T-helper 1 cell (primary cell): ENCODE measurements at regions not wholly inside any gene's neighbourhood (a gene's known extent, or its start where the extent isn't known, plus 50 kb on each side); places are given as distances from the start of the nearest gene placed in this dataset.

Source experiments
- DNase-seq, 5 donors: peaks; one replicate each; pipeline ENCODE4 v3.0.0-alpha.2; 2012 to 2020

DNA sequence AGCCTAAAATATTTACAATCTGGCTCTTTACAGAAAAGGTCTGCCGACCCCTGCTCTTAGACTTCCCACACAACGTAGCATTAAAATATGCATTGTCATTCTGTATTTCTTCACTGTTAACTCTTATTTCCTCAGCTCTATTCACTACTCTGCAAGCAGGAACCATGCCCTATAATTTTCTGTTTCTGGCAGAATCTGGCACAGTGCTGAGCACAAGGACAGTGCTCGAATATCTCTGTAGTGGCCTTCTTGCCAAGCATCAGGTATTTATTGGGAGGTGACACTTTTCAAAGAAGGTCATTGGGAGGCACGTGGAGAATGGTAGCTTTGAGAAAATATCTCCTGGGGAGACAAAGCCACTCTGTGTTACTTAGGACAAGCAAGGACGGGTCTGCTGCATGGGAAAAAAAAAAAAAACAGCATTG is 77.9 kb downstream of the PSMG1 start:
- no peak for DNase-seq

- no peak for DNase-seq
Measured at GRCh38 chr21:39104911-39105310, 78.3 kb downstream of the PSMG1 start.

DNA sequence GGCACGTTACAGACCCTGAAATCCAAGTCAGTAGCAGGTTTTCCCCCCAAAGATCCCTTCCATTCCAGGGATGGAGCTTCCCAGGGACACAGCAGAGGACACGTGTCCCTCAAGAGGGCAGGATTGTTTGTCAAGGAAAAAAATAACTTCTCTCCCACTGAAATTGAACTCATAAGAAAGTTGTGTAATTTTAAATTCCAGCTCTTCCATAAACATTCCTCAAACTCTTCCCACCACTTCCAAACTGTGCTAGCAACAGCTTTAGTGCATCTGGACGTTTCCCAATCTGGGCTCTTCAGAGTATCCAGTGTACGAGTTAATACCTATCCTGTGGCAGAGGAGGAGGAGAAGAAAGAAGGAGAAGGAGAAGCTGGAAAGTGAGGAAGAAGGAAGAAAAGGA is 79.6 kb downstream of the PSMG1 start:
- no peak for DNase-seq

DNA sequence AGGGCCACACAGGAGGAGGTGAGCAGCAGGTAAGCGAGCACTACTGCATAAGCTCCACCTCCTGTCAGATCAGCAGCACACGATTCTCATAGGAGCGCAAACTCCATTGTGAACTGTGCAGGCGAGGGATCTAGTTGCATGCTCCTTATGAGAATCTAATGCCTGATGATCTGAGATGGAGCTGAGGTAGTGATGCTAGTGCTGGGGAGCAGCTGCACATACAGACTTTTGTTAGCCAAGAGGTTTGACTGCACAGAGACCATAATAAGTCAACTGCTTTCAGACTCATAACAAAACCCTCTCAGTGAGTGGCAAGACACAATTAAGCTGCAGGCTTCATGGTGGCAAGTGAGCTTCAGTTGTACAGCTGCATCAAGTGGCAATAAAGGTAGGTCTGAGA is 83.4 kb downstream of the PSMG1 start:
- no peak for DNase-seq

GRCh38 chr21:39098696-39099200 is 84.5 kb downstream of the PSMG1 start:
- no peak for DNase-seq

GRCh38 chr21:39097981-39098380 is 85.3 kb downstream of the PSMG1 start:
- DNase-seq: no peak

GRCh38 chr21:39097335-39097861 is 85.9 kb downstream of the PSMG1 start:
- DNase-seq: no peak

- DNase-seq: no peak
Measured at GRCh38 chr21:39096754-39097153, 86.5 kb downstream of the PSMG1 start.

DNA sequence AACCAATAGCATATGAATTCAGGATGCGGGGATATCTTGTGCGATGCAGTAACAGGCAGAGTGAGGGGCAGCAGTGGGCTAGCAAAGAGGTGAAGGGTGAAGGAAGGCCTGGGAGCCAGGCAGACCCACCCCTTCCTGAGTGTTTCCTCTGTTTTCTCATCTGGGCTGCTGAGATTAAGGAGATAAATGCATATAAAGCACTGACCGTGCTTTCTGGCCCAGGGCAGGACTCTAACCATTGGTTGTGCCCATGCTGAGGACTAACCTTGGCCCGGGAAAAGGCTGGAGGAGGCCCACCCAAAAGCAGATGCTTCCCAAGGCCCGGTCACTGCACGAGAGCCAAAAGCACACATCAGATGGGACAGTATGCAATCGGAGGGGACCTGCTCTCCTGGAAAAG is 87.6 kb downstream of the PSMG1 start:
- no peak for DNase-seq

DNA sequence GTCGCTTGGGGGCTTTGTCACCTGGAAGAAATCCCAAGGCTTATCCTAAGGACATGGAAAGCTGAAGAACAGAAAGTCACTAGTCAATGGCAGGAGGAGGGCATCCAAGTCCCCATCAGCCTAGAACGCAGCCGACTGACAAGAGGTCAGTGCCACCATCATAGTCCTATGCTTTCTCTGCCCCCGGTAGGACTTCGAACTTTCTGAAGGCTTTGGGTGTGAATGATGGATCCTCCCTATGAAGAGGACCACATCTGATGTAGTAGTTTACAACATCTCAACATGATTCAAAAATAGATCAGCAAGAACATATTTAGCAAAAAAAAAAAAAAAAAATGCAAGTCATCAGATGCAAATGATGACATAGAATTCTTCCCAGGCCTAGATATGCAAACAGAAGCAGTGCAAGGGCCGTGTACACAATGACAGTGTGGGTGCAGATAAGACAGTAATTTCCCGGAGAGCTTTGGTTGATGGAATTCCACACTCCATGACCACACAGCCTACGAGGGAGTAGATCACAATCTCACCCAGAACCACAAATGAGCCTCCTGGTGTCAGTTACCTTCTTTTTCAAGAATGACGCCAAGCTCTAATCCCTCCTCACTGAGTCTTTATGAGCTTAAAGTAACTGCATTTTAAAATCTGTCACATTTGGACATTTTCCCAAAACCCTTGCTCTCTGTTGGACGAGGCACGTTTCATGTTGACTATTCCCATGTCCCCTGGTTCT is 88.2 kb downstream of the PSMG1 start:
- no peak for DNase-seq

DNA sequence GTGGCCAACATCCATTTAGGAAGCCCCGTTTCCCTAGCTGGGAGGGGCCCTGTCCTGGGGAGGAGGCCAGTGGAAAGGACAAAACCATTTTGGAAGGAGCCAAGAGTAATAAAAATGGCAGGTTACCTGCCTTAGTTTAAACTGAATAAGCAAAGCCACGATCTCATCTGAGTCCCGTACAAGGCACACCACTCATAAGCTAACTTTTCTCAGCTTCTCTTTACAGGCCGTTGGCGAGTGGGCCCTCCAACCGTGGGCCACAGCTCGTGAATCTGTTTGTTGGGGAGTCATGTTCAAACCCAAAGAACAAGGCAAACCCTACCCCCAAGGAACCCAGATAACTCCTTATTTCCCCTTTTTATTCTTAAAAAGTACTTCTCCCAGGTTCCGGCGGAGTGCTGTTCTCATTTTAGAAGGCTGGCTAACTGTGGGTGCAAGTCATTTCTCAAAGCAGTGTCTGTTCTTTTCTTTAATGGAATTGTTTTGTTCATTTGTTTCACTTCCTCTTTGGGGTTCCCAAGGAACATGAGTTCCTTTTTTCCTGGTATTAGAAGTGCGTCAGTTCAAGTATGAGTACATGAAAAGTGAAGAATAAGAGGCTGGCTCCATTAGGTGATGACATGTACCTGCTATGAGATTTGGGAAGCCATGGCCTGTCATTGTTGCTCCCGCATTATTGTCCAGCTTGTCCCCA is 89.0 kb downstream of the PSMG1 start:
- DNase-seq: no peak

DNA sequence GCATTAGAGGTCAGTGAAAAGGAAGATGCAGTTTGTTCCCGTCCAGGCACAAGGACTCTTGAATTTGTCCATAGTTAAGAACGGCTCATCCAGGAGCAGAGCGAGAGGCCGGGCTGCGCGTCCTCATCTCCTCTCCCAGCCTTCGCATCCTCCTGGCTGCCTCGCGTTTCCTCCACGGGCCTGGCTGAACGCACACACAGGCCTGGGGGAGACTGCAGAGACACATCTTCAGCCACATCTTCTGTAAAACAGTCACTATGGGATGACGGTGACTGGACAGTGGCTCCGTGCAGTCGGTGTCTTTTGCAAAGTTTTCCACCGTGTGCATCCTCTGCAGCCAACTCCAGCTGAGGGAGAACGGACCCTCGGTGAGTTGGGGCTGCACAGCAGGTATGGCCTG is 89.7 kb downstream of the PSMG1 start:
- no peak for DNase-seq

DNA sequence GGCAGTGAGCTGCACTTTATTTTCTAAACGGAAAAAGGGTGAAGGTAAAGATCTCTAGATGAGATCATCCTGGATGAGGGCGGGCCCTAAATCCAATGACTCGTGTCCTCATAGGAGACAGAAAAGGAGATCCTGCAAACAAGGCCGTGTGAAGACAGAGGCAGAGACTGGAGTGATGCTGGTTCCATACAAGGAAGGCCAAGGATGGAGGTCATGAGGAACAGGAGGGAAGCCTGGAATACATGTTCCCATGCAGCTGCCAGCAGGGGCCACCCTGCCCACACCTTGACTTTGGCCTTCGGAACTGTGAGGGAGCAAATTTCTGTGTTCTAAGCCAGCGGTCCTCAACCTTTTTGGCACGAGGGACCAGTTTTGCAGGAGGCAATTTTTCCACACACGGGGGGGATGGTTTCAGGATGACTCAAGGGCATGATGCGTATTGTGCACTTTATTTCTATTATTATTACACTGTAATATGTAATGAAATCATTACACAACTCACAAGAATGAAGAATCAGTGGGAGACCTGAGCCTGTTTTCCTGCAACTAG is 94.3 kb downstream of the PSMG1 start:
- DNase-seq: no peak

DNA sequence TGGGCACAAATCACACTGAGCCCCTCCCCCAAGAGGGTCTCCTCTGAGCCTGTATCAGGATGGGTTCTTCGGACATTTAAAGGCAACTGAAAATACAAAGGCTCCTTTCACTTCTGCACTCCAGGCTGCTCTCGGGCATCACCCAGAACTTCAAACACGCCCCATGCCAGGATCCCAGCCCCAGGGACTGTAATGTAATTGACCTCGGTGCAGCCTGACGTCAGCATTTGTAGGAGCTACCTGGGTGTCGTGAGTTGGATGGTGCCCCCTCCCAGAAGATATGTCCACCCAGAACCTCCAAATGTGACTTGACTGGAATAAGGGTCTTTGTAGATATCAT is 95.2 kb downstream of the PSMG1 start:
- DNase-seq: no peak

- no peak for DNase-seq
Measured at GRCh38 chr21:39087238-39088030, 95.8 kb downstream of the PSMG1 start.

GRCh38 chr21:39086547-39086946 is 96.7 kb downstream of the PSMG1 start:
- DNase-seq: no peak

DNA sequence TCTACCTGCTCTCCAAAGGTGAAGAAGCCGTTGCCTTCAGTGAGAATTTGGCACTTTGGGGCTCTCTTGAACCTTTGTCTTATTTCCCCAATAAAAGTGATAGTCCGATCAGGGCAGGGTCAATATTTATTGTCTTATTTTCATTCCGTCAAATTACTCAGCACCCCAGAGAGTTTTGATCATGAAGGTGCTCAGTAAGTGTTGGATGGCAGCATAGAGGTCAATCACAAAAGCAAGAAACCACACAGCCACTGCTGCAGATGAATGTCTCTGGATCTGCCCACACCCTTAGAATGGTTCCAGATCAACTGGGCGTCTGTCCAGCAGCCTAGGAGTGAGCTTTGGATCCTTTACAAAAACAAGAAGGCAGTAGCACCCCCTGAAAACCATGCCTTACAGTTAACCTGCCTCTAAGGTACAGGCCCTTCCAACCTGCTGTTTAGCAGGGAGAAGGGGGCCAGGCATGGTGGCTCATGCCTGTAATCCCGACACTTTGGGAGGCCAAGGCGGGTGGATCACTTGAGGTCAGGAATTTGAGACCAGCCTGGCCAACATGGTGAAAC is 97.3 kb downstream of the PSMG1 start:
- no peak for DNase-seq

DNA sequence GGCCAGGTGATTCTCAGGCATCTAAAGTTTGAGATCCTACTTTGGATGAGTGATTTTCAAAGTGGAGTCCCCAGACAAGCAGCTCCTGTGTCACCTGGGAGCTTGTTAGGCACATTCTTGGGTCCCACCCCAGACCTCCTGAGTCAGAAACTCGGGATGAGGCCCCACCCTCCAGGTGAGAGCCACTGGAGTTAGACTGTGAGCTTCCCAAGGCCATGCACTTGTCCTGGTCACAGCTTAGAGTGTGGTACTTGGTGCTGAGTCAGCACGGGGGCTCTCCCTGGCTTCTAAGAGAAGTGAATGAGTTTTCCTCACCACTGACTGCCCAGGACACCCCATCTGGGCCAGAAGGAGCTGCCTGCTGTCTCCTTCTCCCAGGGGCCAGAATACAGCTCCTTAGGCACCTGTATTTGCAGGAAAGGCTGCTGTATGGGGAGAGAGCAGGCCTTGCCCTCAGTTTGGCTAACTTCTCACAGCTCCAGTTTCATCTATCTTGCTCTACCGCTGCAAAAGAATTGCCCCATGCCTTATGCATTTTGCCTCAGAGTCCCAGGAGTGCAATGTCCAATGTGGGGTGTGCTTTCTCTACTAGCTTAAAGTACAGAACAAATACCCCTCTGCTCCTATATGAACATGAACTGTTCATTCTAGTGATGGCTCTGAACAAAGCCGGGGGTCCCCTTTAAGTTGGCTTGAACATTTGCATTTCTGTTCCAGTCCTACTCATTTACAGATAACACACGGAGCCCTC is 98.1 kb downstream of the PSMG1 start:
- no peak for DNase-seq

- no peak for DNase-seq
Measured at GRCh38 chr21:39084073-39084472, 99.2 kb downstream of the PSMG1 start.

DNA sequence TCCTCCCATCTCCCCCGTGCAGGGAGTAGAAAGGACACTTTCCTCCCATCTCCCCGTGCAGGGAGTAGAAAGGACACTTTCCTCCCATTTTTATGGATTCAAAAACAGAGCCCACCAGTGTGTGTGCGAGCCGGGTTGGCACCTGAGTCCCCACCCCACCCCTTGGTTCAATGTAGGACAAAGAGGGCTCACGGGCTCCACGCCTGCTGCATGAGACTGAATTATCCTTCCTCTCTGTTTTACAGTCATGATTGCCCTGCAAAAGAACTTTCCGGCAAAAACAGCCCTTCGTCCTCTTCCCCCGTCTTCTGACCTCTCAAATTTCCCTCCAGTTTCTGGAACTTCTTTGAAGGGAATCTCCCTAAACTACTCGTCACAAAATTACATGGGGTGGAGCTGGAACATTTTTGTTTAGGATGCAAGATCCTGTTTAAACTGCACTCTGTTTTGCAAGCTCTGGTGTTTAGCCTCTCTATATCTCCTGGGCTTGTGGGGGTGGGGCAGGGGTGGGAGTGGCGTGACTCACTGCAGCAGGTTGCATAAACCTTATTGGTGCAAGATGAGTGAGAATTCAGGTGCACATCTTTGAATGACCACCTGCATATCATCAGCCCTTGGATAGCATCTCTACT is 99.8 kb downstream of the PSMG1 start:
- DNase-seq: no peak

- DNase-seq: no peak
Measured at GRCh38 chr21:39082656-39083376, 100.4 kb downstream of the PSMG1 start.
